GM18517 (cell line): ENCODE measurements at regions not wholly inside any gene's neighbourhood (a gene's known extent, or its start where the extent isn't known, plus 50 kb on each side); places are given as distances from the start of the nearest gene placed in this dataset.
"Not testable (repeated sequence)": the region's sequence is repeated elsewhere in the genome, so short reads cannot be mapped to it uniquely, and the experiment has no call there.

ENCODE experiments used
- ATAC-seq: cut with Tn5 transposase; IDR thresholded peaks from one replicate; pipeline ENCODE4 v1.9.1; 2021; ENCODE audit warnings: mild to moderate bottlenecking, moderate library complexity; ENCODE audit not compliant: unreplicated experiment

- ATAC-seq, result no peak
These were observed 187.1 kb upstream of the HAAO start for GRCh38 chr2:42979416-42979869.

GRCh38 chr2:42978887-42979415, 186.6 kb upstream of the HAAO start:
- no peak for ATAC-seq

GRCh38 chr2:42978175-42978886, 185.9 kb upstream of the HAAO start:
- ATAC-seq, result no peak

- ATAC-seq, result no peak
These were observed 185.1 kb upstream of the HAAO start for GRCh38 chr2:42977270-42978174.

- no peak for ATAC-seq
These were observed 184.0 kb upstream of the HAAO start for GRCh38 chr2:42976351-42976750.

- ATAC-seq, result no peak
These were observed 182.6 kb upstream of the HAAO start for GRCh38 chr2:42974721-42975717.

GRCh38 chr2:42974169-42974720, 181.9 kb upstream of the HAAO start:
- ATAC-seq, result no peak

GRCh38 chr2:42973726-42974125, 181.3 kb upstream of the HAAO start:
- no peak for ATAC-seq

GRCh38 chr2:42972933-42973516, 180.6 kb upstream of the HAAO start:
- ATAC-seq, result not testable (repeated sequence)

GRCh38 chr2:42971947-42972736, 179.8 kb upstream of the HAAO start:
- ATAC-seq, result no peak

- ATAC-seq, result no peak
These were observed 179.0 kb upstream of the HAAO start for GRCh38 chr2:42971381-42971780.

- no peak for ATAC-seq
These were observed 177.8 kb upstream of the HAAO start for GRCh38 chr2:42970151-42970550.

- ATAC-seq, result no peak
These were observed 177.1 kb upstream of the HAAO start for GRCh38 chr2:42969231-42970150.

- ATAC-seq, result no peak
These were observed 175.7 kb upstream of the HAAO start for GRCh38 chr2:42967959-42968674.

GRCh38 chr2:42965910-42966309, 173.5 kb upstream of the HAAO start:
- ATAC-seq, result no peak

- ATAC-seq, result no peak
These were observed 172.8 kb upstream of the HAAO start for GRCh38 chr2:42965196-42965595.

- no peak for ATAC-seq
These were observed 172.2 kb upstream of the HAAO start for GRCh38 chr2:42964439-42965083.
